Mesendoderm (in vitro differentiated cells): ENCODE measurements at regions not wholly inside any gene's neighbourhood (a gene's known extent, or its start where the extent isn't known, plus 50 kb on each side); places are given as distances from the start of the nearest gene placed in this dataset.
"Not testable (repeated sequence)": the region's sequence is repeated elsewhere in the genome, so short reads cannot be mapped to it uniquely, and the experiment has no call there.

Source experiments
- DNase-seq: peaks from one replicate; pipeline ENCODE4 v3.0.0; 2013
- H2AK5ac ChIP-seq: 2 replicates; pipeline ENCODE4 v1.6.1; 2013; ENCODE audit warnings: low read length, inconsistent platforms
- H2BK120ac ChIP-seq: 2 replicates; pipeline ENCODE4 v1.6.1; 2013; ENCODE audit warnings: low read depth, mild to moderate bottlenecking, low read length, moderate library complexity, mixed read lengths
- H2BK15ac ChIP-seq: replicated peaks from 2 replicates; pipeline ENCODE4 v1.6.1; 2013; ENCODE audit warnings: low read depth, mild to moderate bottlenecking, moderate library complexity
- H2BK5ac ChIP-seq: 2 replicates; pipeline ENCODE4 v1.6.1; 2013; ENCODE audit warnings: low read length, inconsistent platforms
- H3K18ac ChIP-seq: 2 replicates; pipeline ENCODE4 v1.6.1; 2013; ENCODE audit warnings: mild to moderate bottlenecking, low read length, mixed read lengths
- H3K23ac ChIP-seq: one replicate; pipeline ENCODE4 v1.6.1; 2013; ENCODE audit warnings: low read length
- H3K27ac ChIP-seq: 2 replicates; pipeline ENCODE4 v1.5.1; 2013; ENCODE audit warnings: low read depth, mild to moderate bottlenecking, inconsistent platforms, low read length, moderate library complexity
- H3K27me3 ChIP-seq: 2 replicates; pipeline ENCODE4 v1.6.1; 2013; ENCODE audit warnings: low read length, control low read depth, mild to moderate bottlenecking, inconsistent platforms; ENCODE audit not compliant: insufficient read depth, poor library complexity
- H3K36me3 ChIP-seq: 2 replicates; pipeline ENCODE4 v1.6.1; 2013; ENCODE audit warnings: low read length, inconsistent platforms; ENCODE audit not compliant: control insufficient read depth, insufficient read depth
- H3K4ac ChIP-seq: one replicate; pipeline ENCODE4 v1.6.1; 2013; ENCODE audit warnings: low read depth, mild to moderate bottlenecking, low read length, moderate library complexity
- H3K4me1 ChIP-seq: 2 replicates; pipeline ENCODE4 v1.6.1; 2013; ENCODE audit warnings: low read depth, low read length, inconsistent platforms; ENCODE audit not compliant: control insufficient read depth
- H3K4me2 ChIP-seq: 2 replicates; pipeline ENCODE4 v1.6.1; 2013; ENCODE audit warnings: low read length
- H3K4me3 ChIP-seq: 2 replicates; pipeline ENCODE4 v1.5.1; 2013; ENCODE audit warnings: mild to moderate bottlenecking, low read length
- H3K56ac ChIP-seq: one replicate; pipeline ENCODE4 v1.6.1; 2013; ENCODE audit warnings: low read length
- H3K79me1 ChIP-seq: 2 replicates; pipeline ENCODE4 v1.6.1; 2013; ENCODE audit warnings: low read length, inconsistent platforms
- H3K79me2 ChIP-seq: 2 replicates; pipeline ENCODE4 v1.6.1; 2013; ENCODE audit warnings: mild to moderate bottlenecking, low read length; ENCODE audit not compliant: control insufficient read depth, insufficient read depth
- H3K9ac ChIP-seq: 2 replicates; pipeline ENCODE4 v1.6.1; 2013; ENCODE audit warnings: low read length, inconsistent platforms
- H4K5ac ChIP-seq: one replicate; pipeline ENCODE4 v1.6.1; 2013; ENCODE audit warnings: low read length
- H4K8ac ChIP-seq: one replicate; pipeline ENCODE4 v1.6.1; 2013; ENCODE audit warnings: low read depth, mild to moderate bottlenecking, control low read depth, low read length, moderate library complexity
- WGBS: extraction: QIAGEN DNeasy Blood & Tissue Kit; methylation state at CpG from one replicate; pipeline ENCODE4 v1.1.7; 2013; ENCODE audit warnings: low lambda C conversion rate, missing lambda C conversion rate; ENCODE audit not compliant: insufficient coverage; ENCODE audit errors: extremely low coverage; 5-methylcytosine and 5-hydroxymethylcytosine counted together

- H3K4me3 ChIP-seq, H3K4ac ChIP-seq, H3K23ac ChIP-seq, H3K36me3 ChIP-seq, H3K79me2 ChIP-seq, H2BK15ac ChIP-seq, H3K18ac ChIP-seq, H4K8ac ChIP-seq, DNase-seq, H3K4me1 ChIP-seq, H3K4me2 ChIP-seq, H3K27me3 ChIP-seq, H3K27ac ChIP-seq, H3K9ac ChIP-seq, H3K56ac ChIP-seq, H2BK5ac ChIP-seq, H2BK120ac ChIP-seq, H4K5ac ChIP-seq, H2AK5ac ChIP-seq, H3K79me1 ChIP-seq: not testable (repeated sequence)
- no CpG with 5 or more reads among the region's 27 CpGs for WGBS
Observed at GRCh38 chr18:41865796-41866195, 89.2 kb upstream of the PIK3C3 start.

DNA sequence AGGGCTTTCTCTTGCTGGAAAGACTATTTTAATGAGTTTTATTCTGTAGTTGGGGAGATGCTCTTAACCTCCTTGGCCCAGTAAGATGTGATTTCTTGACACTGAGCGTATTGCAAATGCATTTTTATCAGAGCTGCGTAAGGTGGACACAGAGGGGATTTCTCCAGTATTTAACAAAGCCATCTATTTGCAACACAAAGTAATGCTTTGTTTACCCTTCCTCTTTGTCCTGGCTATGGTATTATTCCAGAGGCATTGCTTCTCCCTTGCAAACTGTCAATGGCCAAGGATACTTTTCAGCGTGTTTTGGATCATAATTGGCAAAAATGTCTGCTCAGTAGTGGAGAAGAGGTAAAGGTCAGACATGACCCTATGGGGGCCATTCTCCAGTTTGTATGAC is 90.8 kb upstream of the PIK3C3 start:
- Histone ChIP-seq H3K36me3 (no peaks in the 10 kb centered on the region), H3K23ac (no peak overlapping the region), H3K9ac (no peak overlapping the region), H3K27me3 (no peaks in the 10 kb centered on the region), H3K4me3 (no peak overlapping the region), H3K79me1 (no peaks in the 10 kb centered on the region), H2BK15ac (no peak overlapping the region), H3K56ac (no peak overlapping the region), H3K4me1 (no peaks in the 10 kb centered on the region), H4K8ac (no peak overlapping the region), H2AK5ac (no peak overlapping the region), H3K27ac (no peak overlapping the region), H2BK120ac (no peak overlapping the region), H4K5ac (no peak overlapping the region), H3K18ac (no peak overlapping the region), H3K79me2 (no peaks in the 10 kb centered on the region), H3K4me2 (no peak overlapping the region), H3K4ac (no peak overlapping the region), H2BK5ac (no peak overlapping the region)
- WGBS: no CpG with 5 or more reads among the region's 3 CpGs
- no peak for DNase-seq

GRCh38 chr18:41862921-41863320 is 92.1 kb upstream of the PIK3C3 start:
- no peak overlapping the region for H3K4me3 ChIP-seq
- no peak overlapping the region for H2BK15ac ChIP-seq
- H4K5ac ChIP-seq: no peak overlapping the region
- no peak overlapping the region for H3K18ac ChIP-seq
- no peak overlapping the region for H4K8ac ChIP-seq
- no peak overlapping the region for H3K27ac ChIP-seq
- H3K4me2 ChIP-seq: no peak overlapping the region
- H3K23ac ChIP-seq: no peak overlapping the region
- no peak overlapping the region for H2BK5ac ChIP-seq
- no peak for DNase-seq
- H3K4me1 ChIP-seq: no peaks in the 10 kb centered on the region
- H3K36me3 ChIP-seq: no peaks in the 10 kb centered on the region
- no peak overlapping the region for H2BK120ac ChIP-seq
- H3K27me3 ChIP-seq: no peaks in the 10 kb centered on the region
- no peaks in the 10 kb centered on the region for H3K79me1 ChIP-seq
- H3K4ac ChIP-seq: no peak overlapping the region
- no peaks in the 10 kb centered on the region for H3K79me2 ChIP-seq
- no peak overlapping the region for H3K9ac ChIP-seq
- H2AK5ac ChIP-seq: no peak overlapping the region
- no peak overlapping the region for H3K56ac ChIP-seq

DNA sequence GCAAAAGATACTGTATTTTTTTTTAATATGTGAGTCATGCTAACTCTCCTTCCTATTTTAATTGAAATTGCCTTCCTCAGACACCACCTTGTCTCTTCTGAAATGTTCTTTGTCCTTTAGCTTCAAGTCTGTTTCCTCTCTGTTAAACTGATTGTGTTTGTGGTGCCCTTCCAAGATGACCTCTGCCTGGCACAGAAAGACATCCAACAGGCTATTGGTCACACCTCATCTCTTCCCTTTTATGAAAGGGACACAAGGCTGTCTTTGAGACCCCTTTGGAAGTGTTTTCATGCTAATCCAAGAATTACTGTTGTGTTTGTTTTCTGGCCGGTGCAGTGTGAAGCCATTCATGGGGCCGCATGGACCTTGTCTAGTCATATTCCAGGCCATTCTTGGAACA is 94.0 kb upstream of the PIK3C3 start:
- Histone ChIP-seq H3K79me1 (no peaks in the 10 kb centered on the region), H3K4me3 (no peak overlapping the region), H2BK15ac (no peak overlapping the region), H2BK120ac (no peak overlapping the region), H2BK5ac (no peak overlapping the region), H3K9ac (no peak overlapping the region), H4K8ac (no peak overlapping the region), H3K56ac (no peak overlapping the region), H4K5ac (no peak overlapping the region), H3K79me2 (no peaks in the 10 kb centered on the region), H3K23ac (no peak overlapping the region), H3K4me2 (no peak overlapping the region), H3K4me1 (no peaks in the 10 kb centered on the region), H3K36me3 (no peaks in the 10 kb centered on the region), H3K18ac (no peak overlapping the region), H3K4ac (no peak overlapping the region), H3K27ac (no peak overlapping the region), H3K27me3 (no peaks in the 10 kb centered on the region), H2AK5ac (no peak overlapping the region)
- WGBS: no CpG with 5 or more reads among the region's 2 CpGs
- DNase-seq: no peak

DNA sequence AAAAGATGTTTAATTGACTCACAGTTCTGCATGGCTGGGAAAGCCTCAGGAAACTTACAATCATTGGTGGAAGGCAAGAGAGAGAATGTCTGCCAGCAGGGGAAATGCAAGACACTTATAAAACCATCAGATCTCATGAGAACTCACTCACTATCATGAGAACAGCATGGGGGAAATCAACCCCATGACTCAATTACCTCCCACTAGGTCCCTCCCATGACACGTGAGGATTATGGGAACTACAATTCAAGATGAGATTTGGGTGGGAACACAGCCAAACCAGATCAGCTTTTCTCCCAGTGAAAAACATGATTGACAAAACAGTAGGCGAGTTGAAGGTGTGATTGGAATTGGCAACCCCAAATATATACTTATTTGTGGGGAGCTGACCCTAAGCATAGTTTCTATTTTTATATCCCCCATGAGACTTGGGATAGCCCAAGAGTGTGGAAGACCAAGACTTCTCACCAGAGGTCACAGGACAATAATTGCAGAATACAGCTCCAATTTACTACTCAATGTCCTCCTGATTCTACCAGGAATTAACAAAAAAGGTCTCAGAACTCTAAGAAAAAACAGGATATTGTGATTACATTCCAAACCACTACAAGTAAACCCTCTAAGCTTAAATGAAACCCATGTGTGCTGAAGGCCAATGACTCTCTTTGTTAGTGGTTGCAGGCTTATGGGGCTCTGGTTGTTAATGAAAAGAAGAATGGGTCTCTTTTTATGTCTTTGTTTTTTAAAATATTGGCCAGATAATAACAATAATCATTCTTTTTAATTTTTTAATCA is 96.1 kb upstream of the PIK3C3 start:
- WGBS: no CpG with 5 or more reads among the region's 2 CpGs
- Histone ChIP-seq H3K79me1 (no peaks in the 10 kb centered on the region), H3K9ac (no peak overlapping the region), H3K4me2 (no peak overlapping the region), H2BK120ac (no peak overlapping the region), H3K4ac (no peak overlapping the region), H3K27ac (no peak overlapping the region), H4K5ac (no peak overlapping the region), H3K18ac (no peak overlapping the region), H3K23ac (no peak overlapping the region), H3K27me3 (no peaks in the 10 kb centered on the region), H2AK5ac (no peak overlapping the region), H3K56ac (no peak overlapping the region), H3K79me2 (no peaks in the 10 kb centered on the region), H4K8ac (no peak overlapping the region), H3K4me3 (no peak overlapping the region), H2BK5ac (no peak overlapping the region), H2BK15ac (no peak overlapping the region), H3K36me3 (no peaks in the 10 kb centered on the region), H3K4me1 (no peaks in the 10 kb centered on the region)
- peak; percentile 39 for DNase-seq

GRCh38 chr18:41853280-41853679 is 101.8 kb upstream of the PIK3C3 start:
- Histone ChIP-seq H3K4me3 (no peak overlapping the region), H2BK120ac (no peak overlapping the region), H3K79me1 (no peaks in the 10 kb centered on the region), H3K23ac (no peak overlapping the region), H3K79me2 (no peaks in the 10 kb centered on the region), H3K18ac (no peak overlapping the region), H3K27ac (no peak overlapping the region), H4K5ac (no peak overlapping the region), H2BK5ac (no peak overlapping the region), H3K56ac (no peak overlapping the region), H3K4ac (no peak overlapping the region), H3K4me2 (no peak overlapping the region), H3K4me1 (peaks cover 5% of the 10 kb centered on the region), H2AK5ac (no peak overlapping the region), H3K9ac (no peak overlapping the region), H4K8ac (no peak overlapping the region), H3K27me3 (no peaks in the 10 kb centered on the region), H3K36me3 (no peaks in the 10 kb centered on the region), H2BK15ac (no peak overlapping the region)
- WGBS: no CpG with 5 or more reads among the region's 1 CpG
- no peak for DNase-seq
